ENCODE measurements at regions not wholly inside any gene's neighbourhood (a gene's known extent, or its start where the extent isn't known, plus 50 kb on each side); places are given as distances from the start of the nearest gene placed in this dataset.

DNA sequence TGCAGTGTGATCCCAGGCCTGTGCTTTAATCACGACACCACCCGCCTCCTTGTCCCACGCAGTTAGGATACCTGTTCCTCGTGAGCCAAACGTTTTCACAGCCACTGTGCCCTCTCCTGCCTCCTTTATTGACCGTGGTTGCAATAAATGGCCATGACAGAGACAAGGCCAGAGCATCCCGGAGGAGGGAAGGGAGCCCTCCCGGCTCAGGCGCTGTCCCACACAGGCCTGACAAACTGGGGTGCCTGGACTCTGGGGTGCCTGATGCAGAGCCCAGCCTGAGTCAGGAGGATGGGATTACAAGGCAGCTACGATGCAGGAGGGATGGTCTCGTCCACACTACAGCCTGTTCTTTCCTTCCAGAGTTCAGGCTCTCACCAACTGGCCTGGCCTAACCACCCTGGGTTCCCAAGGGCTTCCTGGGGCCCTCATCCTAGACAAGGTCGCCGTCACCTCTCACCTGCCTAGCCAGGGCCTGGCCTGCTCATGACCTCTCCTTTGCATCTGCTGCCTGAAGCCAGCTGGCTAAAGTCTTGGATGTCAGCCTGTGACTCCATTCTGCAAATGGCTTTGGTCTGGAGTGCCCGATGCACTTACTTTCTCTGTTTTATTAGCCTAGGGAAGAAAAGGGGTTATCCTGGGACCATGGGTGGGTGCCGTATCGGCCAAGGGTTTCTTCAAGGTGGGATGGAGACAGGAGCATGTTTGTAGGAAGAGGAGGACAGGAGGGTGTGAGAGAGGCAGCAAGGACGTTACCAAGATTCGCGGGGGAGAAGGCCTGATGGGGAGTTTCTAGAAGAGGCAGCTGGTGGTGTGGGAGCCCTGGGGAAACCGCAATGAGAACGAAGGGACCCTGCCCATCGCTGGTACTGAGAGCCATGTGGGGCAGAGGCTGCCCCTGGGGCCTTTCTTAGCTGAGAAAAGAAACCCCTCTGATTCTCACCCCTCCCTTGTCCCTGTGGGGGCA, 234.3 kb upstream of the TNRC6C start:
- Histone ChIP-seq H3K27ac (ENCODE audit: insufficient read depth, low read length) (no peak overlapping the region), H2AFZ (ENCODE audit: low read length) (no peak overlapping the region), H3K4me1 (ENCODE audit: control insufficient read depth, extremely low read depth, insufficient read depth, low read length) (no peaks in the 10 kb centered on the region), H3K36me3 (ENCODE audit: control insufficient read depth, insufficient read depth, low read length) (no peaks in the 10 kb centered on the region), H3K9ac (ENCODE audit: insufficient read depth, low read length) (no peak overlapping the region), H3K9me3 (ENCODE audit: control insufficient read depth, insufficient read depth, low read depth, low read length) (no peaks in the 10 kb centered on the region), H3K79me2 (ENCODE audit: control insufficient read depth, insufficient read depth, low read length) (no peaks in the 10 kb centered on the region), H3K4me3 (replicated peaks in 1 of 4; ENCODE audit: control extremely low read depth in 1 of 4, insufficient read depth in 1 of 4, low read depth in 3 of 4, low read length in 4 of 4) (no peak overlapping the region), H4K20me1 (ENCODE audit: control insufficient read depth, extremely low read depth, insufficient read depth, low read length) (no peaks in the 10 kb centered on the region), H3K27me3 (ENCODE audit: control insufficient read depth, insufficient read depth, low read length) (no peaks in the 10 kb centered on the region), H3K4me2 (ENCODE audit: extremely low read depth, insufficient read depth, low read length) (no peak overlapping the region)
- DNase-seq (ENCODE audit: low read depth in 2 of 2), result no peak
- TF ChIP-seq EZH2 (IDR thresholded peaks at IDR 0.05; ENCODE audit: low read length, missing control alignments), result no peak
- TF ChIP-seq CTCF (conservative IDR thresholded peaks at IDR 0.05 in 1 of 2, IDR thresholded peaks at IDR 0.05 in 1 of 2; ENCODE audit: low read depth in 1 of 2, low read length in 2 of 2), result no peak

DNA sequence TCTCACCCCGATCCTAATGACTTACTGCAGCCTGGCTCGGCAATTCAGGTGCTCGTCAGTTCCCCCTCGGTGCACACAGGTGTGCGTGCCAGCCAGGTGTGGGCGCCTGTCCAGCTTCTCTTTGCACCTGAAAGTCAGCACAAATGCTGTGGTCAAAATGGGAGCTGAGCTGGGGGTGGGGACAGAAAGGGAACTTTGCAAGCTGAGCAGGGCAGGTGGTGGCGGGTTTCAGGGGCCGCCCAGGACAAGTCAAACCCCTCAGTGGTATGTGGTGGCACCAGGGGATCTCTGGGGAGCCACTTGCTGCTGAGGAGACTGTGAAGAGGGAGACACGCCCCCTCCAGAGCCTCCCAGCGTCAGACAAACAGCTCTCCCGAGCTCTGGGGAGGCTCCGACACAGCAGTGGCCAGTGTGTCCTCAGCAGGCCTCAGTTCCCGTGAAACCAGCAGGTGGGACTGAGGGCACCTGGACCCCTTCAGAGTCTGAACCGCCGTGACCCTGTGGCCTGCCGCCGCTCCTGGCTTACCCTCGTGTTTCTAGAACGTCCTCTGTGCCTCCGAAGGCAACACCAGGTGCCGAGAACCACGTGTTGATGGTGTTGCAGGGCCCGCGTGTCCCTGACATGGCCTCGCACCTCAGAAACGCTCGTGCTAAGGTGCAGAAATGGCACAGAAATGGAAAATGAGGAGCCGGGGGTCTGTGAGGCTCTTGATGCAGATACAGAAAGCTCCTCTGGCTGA, 233.5 kb upstream of the TNRC6C start:
- Histone ChIP-seq H3K4me3 (replicated peaks in 1 of 4; ENCODE audit: control extremely low read depth in 1 of 4, insufficient read depth in 1 of 4, low read depth in 3 of 4, low read length in 4 of 4) (no peak overlapping the region), H3K27me3 (ENCODE audit: control insufficient read depth, insufficient read depth, low read length) (no peaks in the 10 kb centered on the region), H3K9me3 (ENCODE audit: control insufficient read depth, insufficient read depth, low read depth, low read length) (no peaks in the 10 kb centered on the region)

More for the DNA sequence above, 233.5 kb upstream of the TNRC6C start:
- TF ChIP-seq EZH2 (IDR thresholded peaks at IDR 0.05; ENCODE audit: low read length, missing control alignments) (no peak), CTCF (conservative IDR thresholded peaks at IDR 0.05 in 1 of 2, IDR thresholded peaks at IDR 0.05 in 1 of 2; ENCODE audit: low read depth in 1 of 2, low read length in 2 of 2) (no peak)
- Histone ChIP-seq H3K4me2 (ENCODE audit: extremely low read depth, insufficient read depth, low read length) (no peak overlapping the region), H3K27ac (ENCODE audit: insufficient read depth, low read length) (no peak overlapping the region), H3K4me1 (ENCODE audit: control insufficient read depth, extremely low read depth, insufficient read depth, low read length) (no peaks in the 10 kb centered on the region), H3K79me2 (ENCODE audit: control insufficient read depth, insufficient read depth, low read length) (no peaks in the 10 kb centered on the region), H3K36me3 (ENCODE audit: control insufficient read depth, insufficient read depth, low read length) (no peaks in the 10 kb centered on the region), H2AFZ (ENCODE audit: low read length) (no peak overlapping the region), H4K20me1 (ENCODE audit: control insufficient read depth, extremely low read depth, insufficient read depth, low read length) (no peaks in the 10 kb centered on the region), H3K9ac (ENCODE audit: insufficient read depth, low read length) (no peak overlapping the region)
- no peak for DNase-seq (ENCODE audit: low read depth in 2 of 2)
